Mesendoderm (in vitro differentiated cells): ENCODE measurements at regions not wholly inside any gene's neighbourhood (a gene's known extent, or its start where the extent isn't known, plus 50 kb on each side); places are given as distances from the start of the nearest gene placed in this dataset.

Experiments
- DNase-seq: peaks from one replicate; pipeline ENCODE4 v3.0.0; 2013
- H2AK5ac ChIP-seq: 2 replicates; pipeline ENCODE4 v1.6.1; 2013; ENCODE audit warnings: low read length, inconsistent platforms
- H2BK120ac ChIP-seq: 2 replicates; pipeline ENCODE4 v1.6.1; 2013; ENCODE audit warnings: low read depth, mild to moderate bottlenecking, low read length, moderate library complexity, mixed read lengths
- H2BK15ac ChIP-seq: replicated peaks from 2 replicates; pipeline ENCODE4 v1.6.1; 2013; ENCODE audit warnings: low read depth, mild to moderate bottlenecking, moderate library complexity
- H2BK5ac ChIP-seq: 2 replicates; pipeline ENCODE4 v1.6.1; 2013; ENCODE audit warnings: low read length, inconsistent platforms
- H3K18ac ChIP-seq: 2 replicates; pipeline ENCODE4 v1.6.1; 2013; ENCODE audit warnings: mild to moderate bottlenecking, low read length, mixed read lengths
- H3K23ac ChIP-seq: one replicate; pipeline ENCODE4 v1.6.1; 2013; ENCODE audit warnings: low read length
- H3K27ac ChIP-seq: 2 replicates; pipeline ENCODE4 v1.5.1; 2013; ENCODE audit warnings: low read depth, mild to moderate bottlenecking, inconsistent platforms, low read length, moderate library complexity
- H3K27me3 ChIP-seq: 2 replicates; pipeline ENCODE4 v1.6.1; 2013; ENCODE audit warnings: low read length, control low read depth, mild to moderate bottlenecking, inconsistent platforms; ENCODE audit not compliant: insufficient read depth, poor library complexity
- H3K36me3 ChIP-seq: 2 replicates; pipeline ENCODE4 v1.6.1; 2013; ENCODE audit warnings: low read length, inconsistent platforms; ENCODE audit not compliant: control insufficient read depth, insufficient read depth
- H3K4ac ChIP-seq: one replicate; pipeline ENCODE4 v1.6.1; 2013; ENCODE audit warnings: low read depth, mild to moderate bottlenecking, low read length, moderate library complexity
- H3K4me1 ChIP-seq: 2 replicates; pipeline ENCODE4 v1.6.1; 2013; ENCODE audit warnings: low read depth, low read length, inconsistent platforms; ENCODE audit not compliant: control insufficient read depth
- H3K4me2 ChIP-seq: 2 replicates; pipeline ENCODE4 v1.6.1; 2013; ENCODE audit warnings: low read length
- H3K4me3 ChIP-seq: 2 replicates; pipeline ENCODE4 v1.5.1; 2013; ENCODE audit warnings: mild to moderate bottlenecking, low read length
- H3K56ac ChIP-seq: one replicate; pipeline ENCODE4 v1.6.1; 2013; ENCODE audit warnings: low read length
- H3K79me1 ChIP-seq: 2 replicates; pipeline ENCODE4 v1.6.1; 2013; ENCODE audit warnings: low read length, inconsistent platforms
- H3K79me2 ChIP-seq: 2 replicates; pipeline ENCODE4 v1.6.1; 2013; ENCODE audit warnings: mild to moderate bottlenecking, low read length; ENCODE audit not compliant: control insufficient read depth, insufficient read depth
- H3K9ac ChIP-seq: 2 replicates; pipeline ENCODE4 v1.6.1; 2013; ENCODE audit warnings: low read length, inconsistent platforms
- H4K5ac ChIP-seq: one replicate; pipeline ENCODE4 v1.6.1; 2013; ENCODE audit warnings: low read length
- H4K8ac ChIP-seq: one replicate; pipeline ENCODE4 v1.6.1; 2013; ENCODE audit warnings: low read depth, mild to moderate bottlenecking, control low read depth, low read length, moderate library complexity
- WGBS: extraction: QIAGEN DNeasy Blood & Tissue Kit; methylation state at CpG from one replicate; pipeline ENCODE4 v1.1.7; 2013; ENCODE audit warnings: low lambda C conversion rate, missing lambda C conversion rate; ENCODE audit not compliant: insufficient coverage; ENCODE audit errors: extremely low coverage; 5-methylcytosine and 5-hydroxymethylcytosine counted together

DNA sequence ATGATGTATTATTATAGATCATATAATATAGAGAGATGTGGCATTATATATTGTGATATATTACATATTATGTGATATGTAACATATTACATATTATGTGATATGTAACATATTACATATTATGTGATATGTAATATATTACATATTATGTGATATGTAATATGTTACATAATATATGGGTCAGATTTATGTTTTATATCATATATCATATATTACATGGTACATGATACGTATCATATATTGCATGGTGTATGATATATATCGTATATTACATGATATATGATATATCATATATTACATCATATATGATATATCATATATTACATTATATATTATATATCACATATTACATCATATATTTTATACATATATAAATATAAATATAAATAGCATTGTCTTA is 164.1 kb upstream of the NEBL start:
- no peak overlapping the region for H2AK5ac ChIP-seq

GRCh38 chr10:21060626-21061025 is 163.5 kb upstream of the NEBL start:
- H3K4me2 ChIP-seq, result no peak overlapping the region
- no peak overlapping the region for H4K5ac ChIP-seq
- no peak overlapping the region for H2BK120ac ChIP-seq
- WGBS, result no CpG with 5 or more reads among the region's 4 CpGs
- no peaks in the 10 kb centered on the region for H3K79me2 ChIP-seq
- no peak overlapping the region for H2BK5ac ChIP-seq
- no peak overlapping the region for H3K4me3 ChIP-seq
- no peak overlapping the region for H3K18ac ChIP-seq
- no peaks in the 10 kb centered on the region for H3K36me3 ChIP-seq
- H3K9ac ChIP-seq, result no peak overlapping the region
- H3K4me1 ChIP-seq, result no peaks in the 10 kb centered on the region
- H3K4ac ChIP-seq, result no peak overlapping the region
- no peak overlapping the region for H2BK15ac ChIP-seq
- no peak for DNase-seq
- H3K79me1 ChIP-seq, result no peaks in the 10 kb centered on the region
- H3K27me3 ChIP-seq, result no peaks in the 10 kb centered on the region
- H2AK5ac ChIP-seq, result no peak overlapping the region
- no peak overlapping the region for H3K56ac ChIP-seq
- H4K8ac ChIP-seq, result no peak overlapping the region
- no peak overlapping the region for H3K27ac ChIP-seq
- no peak overlapping the region for H3K23ac ChIP-seq

More for the DNA sequence above, 164.1 kb upstream of the NEBL start:
- H3K79me2 ChIP-seq, result no peaks in the 10 kb centered on the region
- no peak overlapping the region for H3K18ac ChIP-seq
- H3K27ac ChIP-seq, result no peak overlapping the region
- no CpG with 5 or more reads among the region's 2 CpGs for WGBS
- H3K4me1 ChIP-seq, result no peaks in the 10 kb centered on the region
- H3K27me3 ChIP-seq, result no peaks in the 10 kb centered on the region
- H2BK15ac ChIP-seq, result no peak overlapping the region
- H3K23ac ChIP-seq, result no peak overlapping the region
- DNase-seq, result no peak
- no peak overlapping the region for H4K5ac ChIP-seq
- no peak overlapping the region for H3K56ac ChIP-seq
- no peak overlapping the region for H3K4ac ChIP-seq
- no peaks in the 10 kb centered on the region for H3K36me3 ChIP-seq
- no peak overlapping the region for H4K8ac ChIP-seq
- H2BK120ac ChIP-seq, result no peak overlapping the region
- H3K4me2 ChIP-seq, result no peak overlapping the region
- no peaks in the 10 kb centered on the region for H3K79me1 ChIP-seq
- H3K9ac ChIP-seq, result no peak overlapping the region
- no peak overlapping the region for H2BK5ac ChIP-seq
- H3K4me3 ChIP-seq, result no peak overlapping the region

- H4K5ac ChIP-seq, result no peak overlapping the region
- H3K4me3 ChIP-seq, result no peak overlapping the region
- no peaks in the 10 kb centered on the region for H3K79me1 ChIP-seq
- H3K79me2 ChIP-seq, result no peaks in the 10 kb centered on the region
- no peak overlapping the region for H3K23ac ChIP-seq
- H3K36me3 ChIP-seq, result no peaks in the 10 kb centered on the region
- H3K56ac ChIP-seq, result no peak overlapping the region
- H2BK15ac ChIP-seq, result no peak overlapping the region
- H2AK5ac ChIP-seq, result no peak overlapping the region
- H2BK5ac ChIP-seq, result no peak overlapping the region
- DNase-seq, result peak; percentile 54
- no peak overlapping the region for H3K18ac ChIP-seq
- no peak overlapping the region for H3K27ac ChIP-seq
- H3K4me1 ChIP-seq, result no peaks in the 10 kb centered on the region
- H4K8ac ChIP-seq, result no peak overlapping the region
- H3K4ac ChIP-seq, result no peak overlapping the region
- H2BK120ac ChIP-seq, result no peak overlapping the region
- H3K27me3 ChIP-seq, result no peaks in the 10 kb centered on the region
- no peak overlapping the region for H3K4me2 ChIP-seq
- no peak overlapping the region for H3K9ac ChIP-seq
Measured at GRCh38 chr10:21057989-21058388, 160.9 kb upstream of the NEBL start.

- no CpG with 5 or more reads among the region's 8 CpGs for WGBS
Measured at GRCh38 chr10:21057436-21057835, 160.3 kb upstream of the NEBL start.

DNA sequence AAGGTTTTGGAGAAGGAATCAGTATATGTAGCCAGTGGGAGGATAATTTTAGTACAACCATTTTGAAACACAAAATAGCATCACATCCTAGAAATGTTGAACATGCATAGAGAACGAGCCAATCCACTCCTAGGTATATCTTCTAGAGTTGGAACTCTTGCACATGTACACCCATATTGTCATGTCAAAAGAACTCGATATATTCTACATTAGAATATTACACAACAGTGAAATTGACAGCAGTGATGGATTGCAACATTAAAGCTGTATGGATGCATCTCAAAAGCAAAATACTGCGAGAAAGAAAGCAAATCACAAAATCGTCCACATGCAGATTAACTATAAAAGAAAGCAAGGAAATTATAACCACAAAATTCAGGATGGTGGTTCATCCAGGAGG is 159.3 kb upstream of the NEBL start:
- Histone ChIP-seq H2AK5ac (no peak overlapping the region), H3K56ac (no peak overlapping the region), H3K4me3 (no peak overlapping the region), H2BK5ac (no peak overlapping the region), H3K23ac (no peak overlapping the region), H3K79me2 (no peaks in the 10 kb centered on the region), H3K36me3 (no peaks in the 10 kb centered on the region), H3K9ac (no peak overlapping the region), H3K4me1 (no peaks in the 10 kb centered on the region), H3K4ac (no peak overlapping the region), H2BK15ac (no peak overlapping the region), H3K79me1 (no peaks in the 10 kb centered on the region), H3K4me2 (no peak overlapping the region), H4K5ac (no peak overlapping the region), H3K18ac (no peak overlapping the region), H3K27ac (no peak overlapping the region), H3K27me3 (no peaks in the 10 kb centered on the region), H2BK120ac (no peak overlapping the region), H4K8ac (no peak overlapping the region)
- no CpG with 5 or more reads among the region's 4 CpGs for WGBS
- DNase-seq, result no peak

More at GRCh38 chr10:21057436-21057835, 160.3 kb upstream of the NEBL start:
- Histone ChIP-seq H3K27ac (no peak overlapping the region), H3K79me2 (no peaks in the 10 kb centered on the region), H2BK5ac (no peak overlapping the region), H2BK15ac (no peak overlapping the region), H2BK120ac (no peak overlapping the region), H3K23ac (no peak overlapping the region), H3K56ac (no peak overlapping the region), H4K5ac (no peak overlapping the region), H3K9ac (no peak overlapping the region), H3K4me2 (no peak overlapping the region), H3K27me3 (no peaks in the 10 kb centered on the region), H2AK5ac (no peak overlapping the region), H4K8ac (no peak overlapping the region), H3K79me1 (no peaks in the 10 kb centered on the region), H3K4me3 (no peak overlapping the region), H3K18ac (no peak overlapping the region), H3K36me3 (no peaks in the 10 kb centered on the region), H3K4ac (no peak overlapping the region), H3K4me1 (no peaks in the 10 kb centered on the region)
- no peak for DNase-seq

DNA sequence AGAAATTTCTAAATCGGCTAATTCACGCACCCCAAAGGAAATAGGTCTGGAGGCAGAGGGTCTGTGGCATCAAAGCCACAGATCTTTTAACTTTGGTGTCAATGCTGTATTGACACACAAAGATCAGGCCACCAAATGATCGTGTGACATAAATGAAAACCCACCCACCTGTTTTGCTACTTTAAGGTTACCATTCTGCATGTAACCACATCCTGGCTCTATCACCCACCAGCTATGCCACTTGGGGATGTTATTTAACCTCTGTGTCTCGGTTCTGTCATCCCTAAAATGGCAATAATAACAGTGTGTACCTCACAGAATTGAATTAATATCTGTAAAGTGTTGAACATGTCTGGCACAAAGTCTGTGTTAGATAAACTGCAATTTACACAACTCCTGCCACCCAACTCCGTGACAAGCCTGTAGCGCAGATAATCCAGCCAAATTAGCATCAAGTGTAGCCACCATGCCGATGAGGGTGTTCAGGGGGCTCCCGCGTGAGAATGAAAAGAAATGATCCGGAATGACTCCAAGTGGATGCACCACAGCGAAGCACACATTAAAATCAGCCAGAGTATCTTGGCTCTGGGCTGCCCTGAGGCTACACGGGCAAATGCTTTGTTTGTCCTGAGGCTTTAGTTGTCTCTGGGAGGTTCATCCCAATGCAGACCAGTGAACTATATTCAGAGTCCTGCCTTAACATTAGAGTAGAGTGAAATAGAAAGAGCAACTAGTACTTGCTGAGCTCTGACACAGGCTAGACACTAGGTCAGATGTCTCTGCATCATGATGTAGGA is 158.4 kb upstream of the NEBL start:
- no peak for DNase-seq
- Histone ChIP-seq H4K8ac (no peak overlapping the region), H3K56ac (no peak overlapping the region), H3K36me3 (no peaks in the 10 kb centered on the region), H3K27me3 (no peaks in the 10 kb centered on the region), H3K27ac (no peak overlapping the region), H3K18ac (no peak overlapping the region), H3K4me1 (no peaks in the 10 kb centered on the region), H3K4me3 (no peak overlapping the region), H2AK5ac (no peak overlapping the region), H3K9ac (no peak overlapping the region), H3K79me1 (no peaks in the 10 kb centered on the region), H2BK120ac (no peak overlapping the region), H2BK5ac (no peak overlapping the region), H4K5ac (no peak overlapping the region), H3K4me2 (no peak overlapping the region), H3K4ac (no peak overlapping the region), H3K79me2 (no peaks in the 10 kb centered on the region), H3K23ac (no peak overlapping the region), H2BK15ac (no peak overlapping the region)
- WGBS, result no CpG with 5 or more reads among the region's 12 CpGs
